HG03139 (cell line): ENCODE measurements at regions not wholly inside any gene's neighbourhood (a gene's known extent, or its start where the extent isn't known, plus 50 kb on each side); places are given as distances from the start of the nearest gene placed in this dataset.

Experiments
- ATAC-seq: cut with Tn5 transposase; IDR thresholded peaks from one replicate; pipeline ENCODE4 v1.9.1; 2021; ENCODE audit not compliant: unreplicated experiment

- no peak for ATAC-seq
These were observed 328.7 kb upstream of the SALL3 start for GRCh38 chr18:78650926-78651325.

GRCh38 chr18:78652001-78652545 is 327.5 kb upstream of the SALL3 start:
- no peak for ATAC-seq

GRCh38 chr18:78655921-78656320 is 323.7 kb upstream of the SALL3 start:
- no peak for ATAC-seq

- no peak for ATAC-seq
These were observed 323.2 kb upstream of the SALL3 start for GRCh38 chr18:78656346-78656925.

- ATAC-seq: no peak
These were observed 321.1 kb upstream of the SALL3 start for GRCh38 chr18:78658531-78658930.

GRCh38 chr18:78659057-78659456 is 320.6 kb upstream of the SALL3 start:
- ATAC-seq: no peak

GRCh38 chr18:78659748-78660147 is 319.9 kb upstream of the SALL3 start:
- ATAC-seq: no peak

- ATAC-seq: no peak
These were observed 319.3 kb upstream of the SALL3 start for GRCh38 chr18:78660311-78660710.

- no peak for ATAC-seq
These were observed 318.3 kb upstream of the SALL3 start for GRCh38 chr18:78661316-78661715.

- ATAC-seq: no peak
These were observed 316.7 kb upstream of the SALL3 start for GRCh38 chr18:78662879-78663278.

GRCh38 chr18:78664048-78664447 is 315.6 kb upstream of the SALL3 start:
- no peak for ATAC-seq

- ATAC-seq: no peak
These were observed 314.8 kb upstream of the SALL3 start for GRCh38 chr18:78664848-78665247.

- no peak for ATAC-seq
These were observed 314.0 kb upstream of the SALL3 start for GRCh38 chr18:78665644-78666043.

- ATAC-seq: no peak
These were observed 312.8 kb upstream of the SALL3 start for GRCh38 chr18:78666666-78667335.

GRCh38 chr18:78670778-78671391 is 308.7 kb upstream of the SALL3 start:
- no peak for ATAC-seq

- ATAC-seq: no peak
These were observed 308.1 kb upstream of the SALL3 start for GRCh38 chr18:78671551-78671950.

GRCh38 chr18:78672862-78673446 is 306.7 kb upstream of the SALL3 start:
- ATAC-seq: no peak

GRCh38 chr18:78673516-78674321 is 305.9 kb upstream of the SALL3 start:
- ATAC-seq: no peak

- ATAC-seq: no peak
These were observed 304.4 kb upstream of the SALL3 start for GRCh38 chr18:78675231-78675630.

- ATAC-seq: no peak
These were observed 302.8 kb upstream of the SALL3 start for GRCh38 chr18:78676622-78677482.
